ENCODE measurements at regions not wholly inside any gene's neighbourhood (a gene's known extent, or its start where the extent isn't known, plus 50 kb on each side); places are given as distances from the start of the nearest gene placed in this dataset.

- no peak for TF ChIP-seq SP1 (IDR thresholded peaks at IDR 0.05; ENCODE audit: low read depth, low read length)
- TF ChIP-seq CTCF (IDR thresholded peaks at IDR 0.05; ENCODE audit: control extremely low read depth in 1 of 3, insufficient read depth in 1 of 3, low read depth in 1 of 3, low read length in 3 of 3) = no peak
These were observed 109.8 kb upstream of the MAN1A1 start for GRCh38 chr6:119459207-119459974.
